NCI-H2171 (cell line): ENCODE measurements at regions not wholly inside any gene's neighbourhood (a gene's known extent, or its start where the extent isn't known, plus 50 kb on each side); places are given as distances from the start of the nearest gene placed in this dataset.
"Not testable (repeated sequence)": the region's sequence is repeated elsewhere in the genome, so short reads cannot be mapped to it uniquely, and the experiment has no call there.

ENCODE experiments used
- DNase-seq: peaks from one replicate; lab custom pipeline; 2025; lab: John Stamatoyannopoulos, UW

GRCh38 chr2:40579247-40579646 is 127.4 kb upstream of the SLC8A1 start:
- no peak for DNase-seq

GRCh38 chr2:40584432-40584831 is 132.5 kb upstream of the SLC8A1 start:
- DNase-seq, result no peak

GRCh38 chr2:40591774-40592173 is 139.9 kb upstream of the SLC8A1 start:
- no peak for DNase-seq

GRCh38 chr2:40592218-40592617 is 140.3 kb upstream of the SLC8A1 start:
- no peak for DNase-seq

GRCh38 chr2:40606862-40607261 is 155.0 kb upstream of the SLC8A1 start:
- DNase-seq, result no peak

- DNase-seq, result no peak
Observed at GRCh38 chr2:40611196-40611595, 159.3 kb upstream of the SLC8A1 start.

GRCh38 chr2:40625849-40626248 is 174.0 kb upstream of the SLC8A1 start:
- DNase-seq, result no peak

GRCh38 chr2:40628556-40628955 is 176.7 kb upstream of the SLC8A1 start:
- no peak for DNase-seq

- no peak for DNase-seq
Observed at GRCh38 chr2:40629768-40630434, 178.0 kb upstream of the SLC8A1 start.

GRCh38 chr2:40639320-40639719 is 187.4 kb upstream of the SLC8A1 start:
- DNase-seq, result no peak

GRCh38 chr2:40642237-40642636 is 190.3 kb upstream of the SLC8A1 start:
- DNase-seq, result no peak

- no peak for DNase-seq
Observed at GRCh38 chr2:40642726-40643125, 190.8 kb upstream of the SLC8A1 start.

- no peak for DNase-seq
Observed at GRCh38 chr2:40646642-40647041, 194.8 kb upstream of the SLC8A1 start.

- DNase-seq, result no peak
Observed at GRCh38 chr2:40652155-40652554, 200.3 kb upstream of the SLC8A1 start.

- DNase-seq, result no peak
Observed at GRCh38 chr2:40653829-40654228, 201.9 kb upstream of the SLC8A1 start.

- no peak for DNase-seq
Observed at GRCh38 chr2:40654346-40654745, 202.5 kb upstream of the SLC8A1 start.

- no peak for DNase-seq
Observed at GRCh38 chr2:40658941-40659340, 207.1 kb upstream of the SLC8A1 start.

GRCh38 chr2:40665493-40666232 is 213.8 kb upstream of the SLC8A1 start:
- DNase-seq, result no peak

GRCh38 chr2:40666398-40666797 is 214.5 kb upstream of the SLC8A1 start:
- no peak for DNase-seq

- no peak for DNase-seq
Observed at GRCh38 chr2:40668425-40668824, 216.5 kb upstream of the SLC8A1 start.

- not testable (repeated sequence) for DNase-seq
Observed at GRCh38 chr2:40676134-40676790, 224.4 kb upstream of the SLC8A1 start.

- no peak for DNase-seq
Observed at GRCh38 chr2:40680547-40680946, 228.7 kb upstream of the SLC8A1 start.

- no peak for DNase-seq
Observed at GRCh38 chr2:40690036-40690435, 238.1 kb upstream of the SLC8A1 start.
